ENCODE measurements at regions not wholly inside any gene's neighbourhood (a gene's known extent, or its start where the extent isn't known, plus 50 kb on each side); places are given as distances from the start of the nearest gene placed in this dataset.

- no peak overlapping the region for H3K27ac Mint-ChIP-seq
- DNase-seq: no peak
- H3K36me3 Mint-ChIP-seq: no peaks in the 10 kb centered on the region
- ATAC-seq (ENCODE audit: low read depth): no peak
- H3K27me3 Mint-ChIP-seq: peaks cover 3% of the 10 kb centered on the region
- no peaks in the 10 kb centered on the region for H3K4me1 Mint-ChIP-seq
- H3K9me3 Mint-ChIP-seq: no peaks in the 10 kb centered on the region
- POLR2A ChIA-PET: no interaction called here
- H3K4me3 Mint-ChIP-seq: no peak overlapping the region
Observed at GRCh38 chr6:37580176-37580955, 80.7 kb upstream of the CCDC167 start.

DNA sequence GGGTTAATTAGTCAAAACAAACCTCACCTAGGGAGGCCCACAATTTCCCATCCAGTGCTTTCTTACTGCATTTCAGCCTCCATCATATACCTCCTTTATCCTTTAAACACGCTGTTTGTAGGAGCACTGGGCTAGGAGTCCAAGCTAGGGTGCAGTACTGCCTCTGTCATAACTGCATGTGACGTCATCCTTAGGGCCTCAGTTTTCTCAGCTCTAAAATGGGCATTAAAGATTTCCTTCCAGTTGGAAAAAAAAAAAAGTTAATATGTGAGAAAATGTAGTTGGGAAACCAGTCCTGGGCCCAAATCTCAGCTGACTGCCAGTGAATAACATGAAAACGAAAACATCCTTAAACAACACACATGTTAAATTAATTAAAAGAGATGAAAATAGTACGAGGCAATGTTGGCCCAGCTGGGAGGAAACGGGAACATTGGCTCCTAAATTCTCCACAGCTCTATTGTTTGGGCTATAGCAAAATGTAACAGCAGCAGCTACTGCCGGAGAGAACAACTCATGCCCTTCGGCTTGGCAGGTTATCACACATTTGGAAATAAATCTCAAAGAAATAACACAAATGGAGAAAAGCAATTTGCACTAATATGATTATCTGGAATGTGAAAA, 79.9 kb upstream of the CCDC167 start:
- no peaks in the 10 kb centered on the region for H3K36me3 Mint-ChIP-seq

GRCh38 chr6:37578104-37578503, 78.4 kb upstream of the CCDC167 start:
- DNase-seq (no peak), ATAC-seq (ENCODE audit: low read depth) (no peak)
- Mint-ChIP-seq H3K4me3 (no peak overlapping the region), H3K36me3 (no peaks in the 10 kb centered on the region), H3K9me3 (no peaks in the 10 kb centered on the region), H3K27ac (no peak overlapping the region), H3K4me1 (no peaks in the 10 kb centered on the region), H3K27me3 (peaks cover 3% of the 10 kb centered on the region)
- POLR2A ChIA-PET: no interaction called here

More for the DNA sequence above, 79.9 kb upstream of the CCDC167 start:
- Mint-ChIP-seq H3K9me3 (no peaks in the 10 kb centered on the region), H3K27me3 (peaks cover 3% of the 10 kb centered on the region), H3K27ac (no peak overlapping the region), H3K4me3 (no peak overlapping the region), H3K4me1 (no peaks in the 10 kb centered on the region)
- ATAC-seq (ENCODE audit: low read depth) (no peak), DNase-seq (no peak)
- POLR2A ChIA-PET: no interaction called here

DNA sequence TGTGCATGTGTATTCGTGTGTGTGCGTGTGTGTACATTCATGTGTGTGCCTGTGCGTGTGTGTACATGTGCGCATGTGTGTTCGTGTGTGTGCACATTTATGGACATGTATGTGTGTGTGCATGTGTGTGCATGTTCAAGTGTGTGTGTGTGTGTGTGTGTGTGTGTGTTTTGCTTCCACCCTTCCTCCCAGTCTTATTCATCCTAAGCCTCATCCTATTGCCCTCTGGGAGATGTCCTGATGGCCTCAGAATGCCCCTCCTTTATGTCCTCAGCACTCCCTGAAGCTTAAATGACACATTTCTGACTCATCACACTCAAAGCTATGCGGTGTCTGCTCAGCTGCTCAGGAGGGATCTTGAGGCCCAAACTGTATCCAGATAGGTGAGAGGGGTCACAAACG, 76.6 kb upstream of the CCDC167 start:
- H3K27me3 Mint-ChIP-seq: peaks cover 4% of the 10 kb centered on the region
- ATAC-seq (ENCODE audit: low read depth): no peak
- no peaks in the 10 kb centered on the region for H3K9me3 Mint-ChIP-seq
- POLR2A ChIA-PET: no interaction called here
- no peaks in the 10 kb centered on the region for H3K36me3 Mint-ChIP-seq
- DNase-seq: no peak
- H3K4me1 Mint-ChIP-seq: no peaks in the 10 kb centered on the region
- H3K27ac Mint-ChIP-seq: no peak overlapping the region
- H3K4me3 Mint-ChIP-seq: no peak overlapping the region

GRCh38 chr6:37575221-37575620, 75.5 kb upstream of the CCDC167 start:
- Mint-ChIP-seq H3K36me3 (no peaks in the 10 kb centered on the region), H3K9me3 (no peaks in the 10 kb centered on the region), H3K4me3 (no peak overlapping the region), H3K27me3 (peaks cover 4% of the 10 kb centered on the region), H3K27ac (no peak overlapping the region), H3K4me1 (no peaks in the 10 kb centered on the region)
- POLR2A ChIA-PET: no interaction called here
- no peak for ATAC-seq (ENCODE audit: low read depth)
- no peak for DNase-seq

DNA sequence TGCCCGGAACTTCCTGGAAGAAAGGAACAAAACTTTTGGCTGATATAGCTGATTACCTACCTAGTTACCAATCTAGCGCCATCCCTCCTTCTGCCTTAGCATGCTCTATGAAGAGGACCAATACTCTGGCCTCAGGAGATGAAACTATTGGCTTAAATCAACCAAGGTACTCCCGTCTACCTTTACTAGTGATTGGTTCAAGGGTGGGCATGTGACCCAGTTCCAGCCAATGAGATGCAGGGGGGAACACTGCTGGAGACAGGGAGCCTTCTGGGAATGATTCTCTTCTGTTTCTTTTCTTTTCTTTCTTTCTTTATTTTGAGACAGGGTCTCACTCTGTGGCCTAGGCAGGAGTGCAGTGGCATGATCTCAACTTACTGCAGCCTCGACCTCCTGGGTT, 72.6 kb upstream of the CCDC167 start:
- no peak for ATAC-seq (ENCODE audit: low read depth)
- Mint-ChIP-seq H3K9me3 (no peaks in the 10 kb centered on the region), H3K27me3 (peaks cover 8% of the 10 kb centered on the region), H3K4me3 (no peak overlapping the region), H3K27ac (no peak overlapping the region), H3K36me3 (no peaks in the 10 kb centered on the region), H3K4me1 (peaks cover 3% of the 10 kb centered on the region)
- POLR2A ChIA-PET: no interaction called here
- DNase-seq: no peak

DNA sequence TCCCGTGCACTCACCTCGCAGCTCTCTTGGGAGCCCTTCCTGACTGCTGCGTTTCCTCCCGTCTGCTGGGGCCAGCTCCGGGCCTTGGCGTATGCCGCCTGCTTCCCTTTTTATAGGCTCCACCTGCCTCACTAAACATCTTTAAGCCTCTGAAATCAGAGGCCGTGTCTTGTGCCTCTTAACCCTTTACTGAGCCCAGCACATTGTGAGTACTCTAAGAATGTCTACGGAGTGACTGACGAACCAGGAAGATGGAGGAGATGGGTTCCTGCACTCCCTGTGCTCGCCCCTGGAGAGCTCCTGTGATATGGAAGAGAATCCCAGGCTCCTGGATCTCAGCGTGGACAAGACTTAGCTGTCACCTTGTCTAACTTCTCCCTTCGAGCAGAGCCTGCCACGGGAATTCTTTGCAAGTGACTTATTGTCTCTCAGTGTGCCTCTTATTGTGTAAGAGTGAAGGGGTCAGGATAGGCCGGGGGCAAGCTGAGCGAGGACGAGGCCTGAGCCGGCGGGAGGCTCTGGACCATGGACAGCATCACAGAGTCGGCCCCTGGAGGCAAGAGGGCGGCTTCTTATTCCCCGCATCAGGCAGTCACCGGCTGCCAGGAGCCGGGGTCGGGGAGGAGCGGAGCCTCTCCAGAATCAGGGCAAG, 70.9 kb upstream of the CCDC167 start:
- Mint-ChIP-seq H3K4me1 (peaks cover 5% of the 10 kb centered on the region), H3K27ac (no peak overlapping the region), H3K36me3 (no peaks in the 10 kb centered on the region), H3K9me3 (no peaks in the 10 kb centered on the region), H3K27me3 (peaks cover 9% of the 10 kb centered on the region), H3K4me3 (no peak overlapping the region)
- ATAC-seq (ENCODE audit: low read depth) (no peak), DNase-seq (no peak)
- POLR2A ChIA-PET: no interaction called here

- POLR2A ChIA-PET: no interaction called here
- DNase-seq (no peak), ATAC-seq (ENCODE audit: low read depth) (no peak)
- Mint-ChIP-seq H3K9me3 (no peaks in the 10 kb centered on the region), H3K4me1 (peaks cover 5% of the 10 kb centered on the region), H3K36me3 (no peaks in the 10 kb centered on the region), H3K4me3 (no peak overlapping the region), H3K27me3 (peaks cover 9% of the 10 kb centered on the region), H3K27ac (no peak overlapping the region)
Observed at GRCh38 chr6:37569743-37570481, 70.2 kb upstream of the CCDC167 start.

DNA sequence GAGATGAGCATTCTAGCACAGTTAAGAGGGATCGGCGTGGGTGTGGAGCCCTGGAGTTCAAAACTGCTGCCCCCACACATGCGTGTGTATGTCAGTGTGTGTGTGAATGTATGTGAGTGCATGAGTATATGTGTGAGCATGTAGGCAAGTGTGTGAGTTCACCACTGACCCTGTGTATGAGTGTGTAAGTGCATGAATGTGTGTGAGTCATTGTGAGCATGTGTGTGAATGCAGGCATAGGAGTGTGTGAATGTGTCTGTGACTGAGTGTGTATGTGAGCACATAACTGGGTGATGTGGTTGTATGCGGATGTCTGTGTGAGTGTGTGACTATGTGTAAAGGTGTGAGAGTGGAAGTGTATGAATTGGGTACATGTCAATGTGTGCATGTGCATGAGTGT, 69.6 kb upstream of the CCDC167 start:
- Mint-ChIP-seq H3K27me3 (peaks cover 12% of the 10 kb centered on the region), H3K4me3 (no peak overlapping the region), H3K27ac (no peak overlapping the region), H3K36me3 (no peaks in the 10 kb centered on the region), H3K4me1 (peaks cover 5% of the 10 kb centered on the region), H3K9me3 (no peaks in the 10 kb centered on the region)
- ATAC-seq (ENCODE audit: low read depth) (no peak), DNase-seq (no peak)
- POLR2A ChIA-PET: no interaction called here

- H3K4me3 Mint-ChIP-seq: peak overlapping the region; percentile 18
- H3K27ac Mint-ChIP-seq: no peak overlapping the region
- H3K27me3 Mint-ChIP-seq: peaks cover 19% of the 10 kb centered on the region
- H3K9me3 Mint-ChIP-seq: no peaks in the 10 kb centered on the region
- peaks cover 5% of the 10 kb centered on the region for H3K4me1 Mint-ChIP-seq
- DNase-seq: no peak
- POLR2A ChIA-PET: no interaction called here
- H3K36me3 Mint-ChIP-seq: no peaks in the 10 kb centered on the region
- ATAC-seq (ENCODE audit: low read depth): no peak
Observed at GRCh38 chr6:37566950-37567349, 67.3 kb upstream of the CCDC167 start.

GRCh38 chr6:37566111-37566949, 66.6 kb upstream of the CCDC167 start:
- Mint-ChIP-seq H3K27ac (peak overlapping the region; percentile 19), H3K9me3 (no peaks in the 10 kb centered on the region), H3K4me1 (peaks cover 5% of the 10 kb centered on the region), H3K36me3 (no peaks in the 10 kb centered on the region), H3K4me3 (peak overlapping the region; percentile 35), H3K27me3 (peaks cover 17% of the 10 kb centered on the region)
- ATAC-seq (ENCODE audit: low read depth): peak; percentile 91
- peak; percentile 86 for DNase-seq
- POLR2A ChIA-PET: interaction anchor here (0.9 kb wide), 1 partner anchor 49 kb away, joined by 4 read pairs; no protein-coding TSS in a partner anchor

DNA sequence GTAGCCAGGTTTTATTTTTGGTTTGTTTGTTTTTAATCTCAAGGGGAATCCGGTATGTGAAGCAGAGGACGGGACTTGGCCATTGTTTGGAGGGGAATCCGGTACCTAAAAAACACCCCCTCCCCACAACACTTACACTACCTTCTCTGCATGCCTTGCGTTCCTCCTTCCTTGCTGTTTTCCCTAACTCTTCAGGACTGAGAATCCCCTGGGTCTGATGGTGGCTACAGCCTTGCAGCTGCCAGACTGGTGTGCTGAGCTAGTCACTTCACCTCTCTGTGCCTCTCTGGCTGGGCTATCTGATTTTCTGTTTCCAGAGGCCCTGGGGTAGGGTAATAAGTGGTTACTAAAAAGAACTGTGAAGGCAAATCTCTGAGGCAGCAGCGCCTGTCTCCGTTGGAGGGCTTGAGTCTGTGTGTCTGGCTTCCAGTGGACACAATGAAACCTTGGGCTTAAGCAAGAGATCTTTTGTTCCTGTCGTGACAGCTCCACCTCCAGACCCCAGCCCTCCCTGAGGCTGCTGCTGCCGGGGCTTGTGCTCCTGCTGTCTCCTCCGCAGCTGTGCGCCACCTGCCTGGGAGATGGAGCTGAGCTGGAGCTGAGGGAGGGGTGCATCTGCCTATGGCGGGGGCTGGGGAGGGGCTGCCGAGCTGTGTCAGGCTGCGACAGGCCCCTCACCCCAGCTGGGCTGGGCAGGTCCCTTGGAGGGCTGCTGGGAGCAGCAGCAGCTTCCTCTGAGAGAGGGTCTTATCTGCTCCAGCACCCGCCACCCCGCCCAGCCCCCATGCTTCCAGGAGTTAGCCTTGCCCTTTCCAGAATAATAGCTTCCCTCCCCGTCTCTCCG, 65.8 kb upstream of the CCDC167 start:
- H3K36me3 Mint-ChIP-seq: no peaks in the 10 kb centered on the region
- no peak for DNase-seq
- H3K27me3 Mint-ChIP-seq: peaks cover 17% of the 10 kb centered on the region
- POLR2A ChIA-PET: interaction anchor here (0.9 kb wide), 1 partner anchor 48 kb away, joined by 4 read pairs; no protein-coding TSS in a partner anchor
- no peaks in the 10 kb centered on the region for H3K9me3 Mint-ChIP-seq
- peaks cover 5% of the 10 kb centered on the region for H3K4me1 Mint-ChIP-seq
- peak overlapping the region; percentile 19 for H3K27ac Mint-ChIP-seq
- peak overlapping the region; percentile 35 for H3K4me3 Mint-ChIP-seq
- no peak for ATAC-seq (ENCODE audit: low read depth)

All from activated naive CD8-positive, alpha-beta T cell treated with anti-CD3 and anti-CD28 coated beads, Interleukin-2, amount 10 ng/mL, durations not matched to agents 7 days and 5 days (primary cell).